ENCODE measurements at regions not wholly inside any gene's neighbourhood (a gene's known extent, or its start where the extent isn't known, plus 50 kb on each side); places are given as distances from the start of the nearest gene placed in this dataset.

DNA sequence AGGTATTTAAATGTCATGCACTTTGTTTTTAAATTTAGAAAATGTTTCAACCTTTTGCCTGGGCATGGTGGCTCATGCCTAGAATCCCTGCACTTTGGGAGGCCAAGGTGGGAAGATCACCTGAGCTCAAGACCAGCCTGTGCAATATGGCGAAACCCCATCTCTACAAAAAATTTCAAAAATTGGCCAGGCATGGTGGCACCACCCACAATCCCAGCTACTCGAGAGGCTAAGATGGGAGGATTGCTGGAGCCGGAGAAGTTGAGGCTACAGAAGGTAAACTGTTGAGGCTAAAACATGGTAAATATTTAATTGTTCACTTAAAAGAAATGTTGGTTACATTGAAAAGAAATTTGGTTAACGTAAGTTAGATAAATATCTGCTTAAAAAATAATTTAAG is 108.4 kb upstream of the IGLL5 start:
- no peaks in the 10 kb centered on the region for H3K9me3 ChIP-seq
- H3K4me3 ChIP-seq = no peak overlapping the region
- DNase-seq (ENCODE audit: low spot score) (no peak), ATAC-seq (ENCODE audit: insufficient number of reproducible peaks, low FRiP score, low read depth) (no peak)
- peaks cover 3% of the 10 kb centered on the region for H3K27me3 ChIP-seq (replicated peaks; ENCODE audit: insufficient read depth)
- H3K4me1 ChIP-seq (ENCODE audit: control insufficient read depth in 1 of 2, low read depth in 2 of 2) = no peaks in the 10 kb centered on the region
- H3K27ac ChIP-seq = no peak overlapping the region
- TF ChIP-seq, protein P1, sequence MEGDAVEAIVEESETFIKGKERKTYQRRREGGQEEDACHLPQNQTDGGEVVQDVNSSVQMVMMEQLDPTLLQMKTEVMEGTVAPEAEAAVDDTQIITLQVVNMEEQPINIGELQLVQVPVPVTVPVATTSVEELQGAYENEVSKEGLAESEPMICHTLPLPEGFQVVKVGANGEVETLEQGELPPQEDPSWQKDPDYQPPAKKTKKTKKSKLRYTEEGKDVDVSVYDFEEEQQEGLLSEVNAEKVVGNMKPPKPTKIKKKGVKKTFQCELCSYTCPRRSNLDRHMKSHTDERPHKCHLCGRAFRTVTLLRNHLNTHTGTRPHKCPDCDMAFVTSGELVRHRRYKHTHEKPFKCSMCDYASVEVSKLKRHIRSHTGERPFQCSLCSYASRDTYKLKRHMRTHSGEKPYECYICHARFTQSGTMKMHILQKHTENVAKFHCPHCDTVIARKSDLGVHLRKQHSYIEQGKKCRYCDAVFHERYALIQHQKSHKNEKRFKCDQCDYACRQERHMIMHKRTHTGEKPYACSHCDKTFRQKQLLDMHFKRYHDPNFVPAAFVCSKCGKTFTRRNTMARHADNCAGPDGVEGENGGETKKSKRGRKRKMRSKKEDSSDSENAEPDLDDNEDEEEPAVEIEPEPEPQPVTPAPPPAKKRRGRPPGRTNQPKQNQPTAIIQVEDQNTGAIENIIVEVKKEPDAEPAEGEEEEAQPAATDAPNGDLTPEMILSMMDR (IDR thresholded peaks at IDR 0.05) = no peak
- no peaks in the 10 kb centered on the region for H3K36me3 ChIP-seq

DNA sequence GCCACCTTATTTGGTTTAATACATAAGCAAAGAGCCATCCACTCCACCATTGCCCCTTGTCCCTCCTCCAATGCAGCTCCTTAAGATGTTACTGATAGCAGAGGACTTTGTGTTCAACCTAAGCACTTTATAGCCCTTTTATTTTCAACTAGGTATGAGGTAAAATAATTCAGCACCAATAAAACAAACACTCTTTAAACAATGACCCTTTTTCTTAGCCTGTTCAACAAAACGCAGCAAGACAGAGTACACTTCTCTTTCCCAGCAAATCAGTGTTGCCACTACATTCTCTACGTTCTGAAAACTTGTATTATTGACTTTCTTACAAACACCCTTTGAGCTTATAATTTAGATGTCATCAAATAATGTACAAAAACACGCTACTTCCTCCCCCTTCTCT is 104.0 kb upstream of the IGLL5 start:
- no peak for DNase-seq (ENCODE audit: low spot score)

GRCh38 chr22:22784249-22785039 is 103.2 kb upstream of the IGLL5 start:
- Histone ChIP-seq H3K4me1 (ENCODE audit: control insufficient read depth in 1 of 2, low read depth in 2 of 2) (no peaks in the 10 kb centered on the region), H3K36me3 (no peaks in the 10 kb centered on the region), H3K27ac (no peak overlapping the region), H3K27me3 (replicated peaks; ENCODE audit: insufficient read depth) (peaks cover 3% of the 10 kb centered on the region), H3K9me3 (no peaks in the 10 kb centered on the region), H3K4me3 (no peak overlapping the region)
- no peak for ATAC-seq (ENCODE audit: insufficient number of reproducible peaks, low FRiP score, low read depth)
- TF ChIP-seq, protein P1 (IDR thresholded peaks at IDR 0.05) = no peak
- no peak for DNase-seq (ENCODE audit: low spot score)

More for the DNA sequence above, 104.0 kb upstream of the IGLL5 start:
- Histone ChIP-seq H3K9me3 (no peaks in the 10 kb centered on the region), H3K4me1 (ENCODE audit: control insufficient read depth in 1 of 2, low read depth in 2 of 2) (no peaks in the 10 kb centered on the region), H3K27me3 (replicated peaks; ENCODE audit: insufficient read depth) (peaks cover 3% of the 10 kb centered on the region), H3K27ac (no peak overlapping the region), H3K36me3 (no peaks in the 10 kb centered on the region), H3K4me3 (no peak overlapping the region)
- TF ChIP-seq, protein P1 (IDR thresholded peaks at IDR 0.05) = no peak
- ATAC-seq (ENCODE audit: insufficient number of reproducible peaks, low FRiP score, low read depth) = no peak

DNA sequence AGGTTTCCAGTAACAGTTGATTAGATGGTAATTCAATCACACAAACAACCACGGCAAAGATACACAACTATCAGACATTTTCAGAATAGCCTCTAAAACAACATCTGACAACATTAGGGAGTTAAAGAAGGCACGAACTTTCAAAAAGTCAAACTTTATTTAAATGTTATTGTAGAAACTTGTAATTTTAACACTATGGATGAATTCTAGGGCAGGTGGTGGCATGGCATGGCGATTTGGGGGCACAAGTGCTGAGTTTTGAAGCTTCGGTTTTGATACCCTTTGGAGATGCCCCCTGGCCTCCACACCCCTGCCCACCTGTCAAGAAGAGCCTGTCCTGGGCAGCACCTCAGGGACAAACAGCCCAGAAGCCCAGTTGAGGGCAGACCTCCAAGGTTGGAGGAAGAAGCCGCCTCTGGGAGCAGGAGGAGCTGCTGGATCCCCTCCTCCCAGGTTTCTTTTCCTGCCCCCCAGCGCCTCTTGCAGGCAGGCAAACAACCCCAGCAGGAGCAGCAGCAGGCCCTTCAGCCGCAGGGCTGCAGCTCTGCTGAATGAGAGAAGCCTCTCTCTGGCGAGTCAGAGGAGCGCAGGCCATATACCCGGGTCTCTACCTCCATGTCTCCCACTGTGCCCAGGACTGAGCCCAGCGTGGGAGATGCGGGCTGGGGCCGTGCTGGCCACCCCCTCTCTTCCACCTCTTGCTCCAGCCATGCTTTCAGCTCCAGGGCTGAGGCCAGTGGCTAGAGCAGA is 102.1 kb upstream of the IGLL5 start:
- Histone ChIP-seq H3K4me1 (ENCODE audit: control insufficient read depth in 1 of 2, low read depth in 2 of 2) (no peaks in the 10 kb centered on the region), H3K4me3 (no peak overlapping the region), H3K27ac (no peak overlapping the region), H3K27me3 (replicated peaks; ENCODE audit: insufficient read depth) (peaks cover 3% of the 10 kb centered on the region), H3K9me3 (no peaks in the 10 kb centered on the region), H3K36me3 (no peaks in the 10 kb centered on the region)
- ATAC-seq (ENCODE audit: insufficient number of reproducible peaks, low FRiP score, low read depth) (no peak), DNase-seq (ENCODE audit: low spot score) (no peak)
- TF ChIP-seq, protein P1 (IDR thresholded peaks at IDR 0.05) = no peak

DNA sequence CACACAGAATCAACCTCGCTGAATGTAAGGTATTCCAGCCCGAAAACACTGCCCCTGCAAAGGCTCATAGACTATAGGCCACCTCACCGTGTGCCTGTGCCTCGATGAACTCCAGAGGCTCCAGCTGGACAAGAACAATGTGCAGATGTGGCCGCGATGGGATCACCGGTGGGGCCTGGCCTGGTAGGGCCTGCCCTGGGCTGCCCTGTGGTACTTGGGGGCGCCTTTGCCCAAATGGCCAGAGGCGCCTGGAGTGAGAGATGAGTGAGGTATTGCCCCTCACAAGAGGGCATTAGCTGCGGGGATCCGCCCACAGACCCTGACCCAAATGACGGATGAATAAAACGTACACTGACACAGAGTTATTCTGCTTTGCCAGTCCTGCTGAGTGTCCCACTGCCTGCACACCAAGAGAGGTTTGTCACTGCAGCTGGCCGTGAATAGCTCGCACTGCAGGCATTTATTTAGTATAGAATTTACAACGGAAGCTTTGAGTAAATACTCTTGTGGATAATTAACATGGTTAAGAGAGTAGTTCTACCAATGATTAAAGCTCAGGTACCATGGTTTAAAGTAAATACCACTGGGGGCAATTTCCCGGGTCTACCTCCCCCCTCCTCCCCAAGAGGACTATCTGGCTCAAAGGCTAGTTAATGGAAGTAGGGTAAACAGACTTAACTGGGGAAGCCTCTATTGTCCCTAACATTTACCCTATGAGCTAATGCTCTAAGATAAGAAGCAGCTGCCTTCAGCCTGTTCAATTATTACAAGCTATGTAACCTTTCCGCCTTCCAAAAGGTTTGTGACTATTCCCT is 101.1 kb upstream of the IGLL5 start:
- Histone ChIP-seq H3K27me3 (replicated peaks; ENCODE audit: insufficient read depth) (no peaks in the 10 kb centered on the region), H3K36me3 (no peaks in the 10 kb centered on the region), H3K27ac (no peak overlapping the region), H3K4me1 (ENCODE audit: control insufficient read depth in 1 of 2, low read depth in 2 of 2) (no peaks in the 10 kb centered on the region), H3K4me3 (no peak overlapping the region), H3K9me3 (no peaks in the 10 kb centered on the region)
- DNase-seq (ENCODE audit: low spot score) = no peak
- TF ChIP-seq, protein P1 (IDR thresholded peaks at IDR 0.05) = no peak
- ATAC-seq (ENCODE audit: insufficient number of reproducible peaks, low FRiP score, low read depth) = no peak

Measured in thoracic aorta (tissue), 2 donors.